Ascending aorta (tissue), 2 donors: ENCODE measurements at regions not wholly inside any gene's neighbourhood (a gene's known extent, or its start where the extent isn't known, plus 50 kb on each side); places are given as distances from the start of the nearest gene placed in this dataset.

Source experiments
- DNase-seq, 2 donors: peaks; one replicate each; pipeline ENCODE4 v3.0.0-alpha.2; 2019; ENCODE audit warnings: low spot score in 2 of 2
- H3K27ac ChIP-seq, 2 donors: fragments of 200-600 bp; sonication (generic); one replicate each; pipeline ENCODE4 v1.5.1; 2016 to 2017; ENCODE audit warnings: mild to moderate bottlenecking in 1 of 2
- H3K27me3 ChIP-seq: fragments of 200-600 bp; sonication (generic); one replicate; pipeline ENCODE4 v1.5.1; 2017
- H3K36me3 ChIP-seq, 2 donors: fragments of 200-600 bp; sonication (generic); one replicate each; pipeline ENCODE4 v1.5.1; 2016
- H3K4me1 ChIP-seq, 2 donors: fragments of 200-600 bp; sonication (generic); one replicate each; pipeline ENCODE4 v1.5.1; 2016 to 2017; ENCODE audit warnings: mild to moderate bottlenecking in 1 of 2
- H3K4me3 ChIP-seq, 2 donors: fragments of 200-600 bp; sonication (generic); one replicate each; pipeline ENCODE4 v1.5.1; 2016 to 2017; ENCODE audit warnings: mild to moderate bottlenecking in 1 of 2
- H3K9me3 ChIP-seq, 2 donors: fragments of 200-600 bp; sonication (generic); one replicate each; pipeline ENCODE4 v1.5.1; 2016
- intact Hi-C: fragments of 100-400 bp; cut with DNase I; formaldehyde crosslinking; loops from one replicate; pipeline ENCODE4 v1.15.1; 2023
- TF ChIP-seq, protein P1 (sequence below), 3 experiments: fragments of 200-600 bp in 2 of 3; fragments of 450-650 bp in 1 of 3; sonication (generic) in 2 of 3; IDR thresholded peaks; one replicate each; pipeline ENCODE4 v1.5.1; 2016 to 2019; ENCODE audit warnings: antibody characterized with exemption in 3 of 3, mild to moderate bottlenecking in 1 of 3, moderate library complexity in 1 of 3

- Histone ChIP-seq H3K4me3 (no peak overlapping the region), H3K4me1 (peaks cover 0 to 5% of the 10 kb centered on the region in 2 donors), H3K9me3 (no peaks in the 10 kb centered on the region), H3K27me3 (no peaks in the 10 kb centered on the region), H3K27ac (no peak overlapping the region), H3K36me3 (no peaks in the 10 kb centered on the region)
- TF ChIP-seq, protein P1, sequence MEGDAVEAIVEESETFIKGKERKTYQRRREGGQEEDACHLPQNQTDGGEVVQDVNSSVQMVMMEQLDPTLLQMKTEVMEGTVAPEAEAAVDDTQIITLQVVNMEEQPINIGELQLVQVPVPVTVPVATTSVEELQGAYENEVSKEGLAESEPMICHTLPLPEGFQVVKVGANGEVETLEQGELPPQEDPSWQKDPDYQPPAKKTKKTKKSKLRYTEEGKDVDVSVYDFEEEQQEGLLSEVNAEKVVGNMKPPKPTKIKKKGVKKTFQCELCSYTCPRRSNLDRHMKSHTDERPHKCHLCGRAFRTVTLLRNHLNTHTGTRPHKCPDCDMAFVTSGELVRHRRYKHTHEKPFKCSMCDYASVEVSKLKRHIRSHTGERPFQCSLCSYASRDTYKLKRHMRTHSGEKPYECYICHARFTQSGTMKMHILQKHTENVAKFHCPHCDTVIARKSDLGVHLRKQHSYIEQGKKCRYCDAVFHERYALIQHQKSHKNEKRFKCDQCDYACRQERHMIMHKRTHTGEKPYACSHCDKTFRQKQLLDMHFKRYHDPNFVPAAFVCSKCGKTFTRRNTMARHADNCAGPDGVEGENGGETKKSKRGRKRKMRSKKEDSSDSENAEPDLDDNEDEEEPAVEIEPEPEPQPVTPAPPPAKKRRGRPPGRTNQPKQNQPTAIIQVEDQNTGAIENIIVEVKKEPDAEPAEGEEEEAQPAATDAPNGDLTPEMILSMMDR (IDR thresholded peaks at IDR 0.05): no peak
- intact Hi-C loops: no loop called here
- DNase-seq: peak in 1 of 2 donors; percentile 9
Observed at GRCh38 chr11:134740590-134741261, 328.7 kb upstream of the B3GAT1 start.

- H3K27me3 ChIP-seq: no peaks in the 10 kb centered on the region
- peak in 1 of 2 donors; percentile 30 for DNase-seq
- no peaks in the 10 kb centered on the region for H3K9me3 ChIP-seq
- no peak overlapping the region for H3K4me3 ChIP-seq
- intact Hi-C loops: no loop called here
- TF ChIP-seq, protein P1 (IDR thresholded peaks at IDR 0.05): no peak
- H3K27ac ChIP-seq: no peak overlapping the region
- peaks cover 0 to 5% of the 10 kb centered on the region in 2 donors for H3K4me1 ChIP-seq
- H3K36me3 ChIP-seq: no peaks in the 10 kb centered on the region
Observed at GRCh38 chr11:134739136-134739535, 327.1 kb upstream of the B3GAT1 start.

DNA sequence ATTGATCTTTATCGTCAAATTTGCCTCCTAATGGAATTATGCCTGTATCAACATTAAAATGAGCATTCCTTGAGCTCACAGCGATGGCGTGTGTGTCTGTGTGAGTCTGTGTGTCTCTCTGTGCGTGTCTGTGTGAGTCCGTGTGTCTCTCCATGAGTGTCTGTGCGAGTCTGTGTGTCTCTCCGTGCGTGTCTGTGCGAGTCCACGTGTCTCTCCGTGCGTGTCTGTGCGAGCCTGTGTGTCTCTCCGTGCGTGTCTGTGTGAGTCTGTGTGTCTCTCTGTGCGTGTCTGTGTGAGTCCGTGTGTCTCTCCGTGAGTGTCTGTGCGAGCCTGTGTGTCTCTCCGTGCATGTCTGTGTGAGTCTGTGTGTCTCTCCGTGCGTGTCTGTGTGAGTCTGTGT is 326.5 kb upstream of the B3GAT1 start:
- H3K27ac ChIP-seq: no peak overlapping the region
- TF ChIP-seq, protein P1 (IDR thresholded peaks at IDR 0.05): no peak
- H3K4me1 ChIP-seq: peaks cover 0 to 5% of the 10 kb centered on the region in 2 donors
- no peaks in the 10 kb centered on the region for H3K36me3 ChIP-seq
- no peak overlapping the region for H3K4me3 ChIP-seq
- no peaks in the 10 kb centered on the region for H3K27me3 ChIP-seq
- H3K9me3 ChIP-seq: no peaks in the 10 kb centered on the region
- intact Hi-C loops: no loop called here
- peak in 1 of 2 donors; percentile 12 for DNase-seq

GRCh38 chr11:134737563-134738510 is 325.8 kb upstream of the B3GAT1 start:
- intact Hi-C loops: no loop called here

DNA sequence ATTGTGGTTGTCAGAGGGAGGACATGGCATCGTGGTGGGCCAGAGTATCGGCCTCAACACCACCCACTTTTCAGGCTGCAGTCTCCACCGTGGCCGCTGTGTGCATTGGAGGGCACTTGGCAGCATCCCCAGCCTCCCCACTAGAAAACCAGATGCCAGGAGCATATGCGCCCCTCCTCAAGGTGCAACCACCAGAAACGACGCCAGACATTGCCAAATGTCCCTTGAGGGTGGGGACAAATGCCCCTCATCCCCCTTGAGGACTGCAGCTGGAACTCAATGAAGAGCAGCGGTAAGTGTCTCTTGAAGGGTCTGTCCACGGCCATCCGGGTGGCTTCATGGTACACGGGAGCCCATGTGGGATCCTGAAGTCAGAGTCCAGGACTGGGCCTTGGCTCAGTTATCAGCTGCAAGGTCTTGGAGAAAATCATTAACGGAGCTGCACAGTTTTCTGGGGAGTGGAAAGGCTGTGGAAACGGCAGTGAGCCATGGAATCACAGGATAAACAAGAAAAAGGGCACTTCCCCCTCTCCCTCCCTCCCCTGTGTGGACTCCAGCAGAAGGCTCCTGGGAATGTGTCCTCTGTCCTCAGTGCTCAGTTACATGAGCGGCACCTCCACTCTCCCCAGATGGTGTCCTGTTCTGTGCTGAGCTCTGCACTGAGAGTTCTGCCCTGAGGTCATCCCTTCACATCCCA is 324.4 kb upstream of the B3GAT1 start:
- Histone ChIP-seq H3K4me3 (no peak overlapping the region), H3K4me1 (peaks cover 0 to 5% of the 10 kb centered on the region in 2 donors), H3K27ac (no peak overlapping the region), H3K27me3 (no peaks in the 10 kb centered on the region), H3K9me3 (no peaks in the 10 kb centered on the region), H3K36me3 (no peaks in the 10 kb centered on the region)
- intact Hi-C loops: no loop called here
- TF ChIP-seq, protein P1 (IDR thresholded peaks at IDR 0.05): no peak
- peak in 1 of 2 donors; percentile 56 for DNase-seq

More at GRCh38 chr11:134737563-134738510, 325.8 kb upstream of the B3GAT1 start:
- DNase-seq: peak in 1 of 2 donors; percentile 42
- TF ChIP-seq, protein P1 (IDR thresholded peaks at IDR 0.05): no peak
- no peaks in the 10 kb centered on the region for H3K36me3 ChIP-seq
- no peaks in the 10 kb centered on the region for H3K9me3 ChIP-seq
- H3K27me3 ChIP-seq: no peaks in the 10 kb centered on the region
- peaks cover 0 to 5% of the 10 kb centered on the region in 2 donors for H3K4me1 ChIP-seq
- H3K27ac ChIP-seq: no peak overlapping the region
- no peak overlapping the region for H3K4me3 ChIP-seq
